Panc1 (cell line): ENCODE measurements at regions not wholly inside any gene's neighbourhood (a gene's known extent, or its start where the extent isn't known, plus 50 kb on each side); places are given as distances from the start of the nearest gene placed in this dataset.
"Not testable (repeated sequence)": the region's sequence is repeated elsewhere in the genome, so short reads cannot be mapped to it uniquely, and the experiment has no call there.

Experiments used
- ATAC-seq: fragments of 200-7000 bp; cut with Tn5 transposase; 2 replicates; pipeline ENCODE4 v1.9.1; 2020; ENCODE audit warnings: mild to moderate bottlenecking, moderate library complexity
- BruUV-seq: library from RNA; stranded (reverse); fragments of 400-500 nt; replicated peaks from 2 replicates; lab custom pipeline; 2021; lab: Mats Ljungman, UMichigan
- CTCF ChIA-PET: fragments of 300-600 bp; sonication (Branson Sonifier 250); formaldehyde crosslinking; loops from one replicate; lab custom pipeline; 2022; ENCODE audit warnings: antibody characterized with exemption; lab: Charles Lee
- POLR2A ChIA-PET: fragments of 300-600 bp; sonication (Branson Sonifier 250); formaldehyde crosslinking; loops from one replicate; lab custom pipeline; 2022; ENCODE audit warnings: antibody characterized with exemption; lab: Charles Lee
- DNase-seq: peaks from one replicate; pipeline ENCODE4 v3.0.0-alpha.2; 2010; ENCODE audit warnings: low read depth, low spot score
- H3K27ac ChIP-seq: 2 replicates; pipeline ENCODE4 v1.5.1; 2011; ENCODE audit warnings: mild to moderate bottlenecking, low read length, inconsistent platforms
- H3K27me3 ChIP-seq: fragments of 200-500 bp; sonication (Bioruptor generic); 2 replicates; pipeline ENCODE4 v1.6.0; 2014; ENCODE audit warnings: low read length, inconsistent platforms; ENCODE audit not compliant: control insufficient read depth, insufficient read depth
- H3K36me3 ChIP-seq: fragments of 200-500 bp; sonication (Bioruptor generic); 2 replicates; pipeline ENCODE4 v1.5.1; 2014; ENCODE audit warnings: inconsistent platforms, mild to moderate bottlenecking, low read length, moderate library complexity; ENCODE audit not compliant: control insufficient read depth, insufficient read depth
- H3K4me1 ChIP-seq: 2 replicates; pipeline ENCODE4 v1.5.1; 2011; ENCODE audit warnings: inconsistent platforms, mild to moderate bottlenecking, low read length, moderate library complexity; ENCODE audit not compliant: control insufficient read depth, insufficient read depth
- H3K4me3 ChIP-seq, 2 experiments: 2 replicates each; pipeline ENCODE4 v1.5.1; 2011 to 2012; ENCODE audit warnings: low read depth in 2 of 2, low read length in 2 of 2, mild to moderate bottlenecking in 2 of 2, inconsistent platforms in 1 of 2, moderate library complexity in 1 of 2
- H3K9me3 ChIP-seq: fragments of 200-500 bp; sonication (Bioruptor generic); 2 replicates; pipeline ENCODE4 v1.5.1; 2014; ENCODE audit warnings: low read depth, mild to moderate bottlenecking, inconsistent platforms, low read length, moderate library complexity; ENCODE audit not compliant: control insufficient read depth, insufficient read depth
- POLR2AphosphoS5 ChIP-seq: IDR thresholded peaks from 2 replicates; pipeline ENCODE4 v1.6.1; 2012; ENCODE audit warnings: mild to moderate bottlenecking, low read depth, low read length, moderate library complexity
- REST ChIP-seq, 2 experiments: IDR thresholded peaks; 2 replicates each; pipeline ENCODE4 v1.6.1; 2011 to 2012; ENCODE audit warnings: low read depth in 2 of 2, control low read depth in 1 of 2, low read length in 1 of 2, mild to moderate bottlenecking in 1 of 2, moderate library complexity in 1 of 2; ENCODE audit not compliant: insufficient read depth in 1 of 2
- SIN3A ChIP-seq: IDR thresholded peaks from 2 replicates; pipeline ENCODE4 v1.6.1; 2012; ENCODE audit warnings: low read depth, mild to moderate bottlenecking, low read length, moderate library complexity, borderline replicate concordance; ENCODE audit not compliant: insufficient read depth
- TCF7L2 ChIP-seq: IDR thresholded peaks from 2 replicates; pipeline ENCODE4 v1.6.1; 2011; ENCODE audit warnings: mild to moderate bottlenecking, low read depth, low read length, inconsistent platforms
- in situ Hi-C: cut with HindIII; loops from 2 replicates; pipeline ENCODE4 v1.10.0; 2016; ENCODE audit warnings: low sequenced_read_pairs, low pct_unique_long_range_greater_than_20kb
- intact Hi-C: fragments of 100-400 bp; cut with micrococcal nuclease; formaldehyde crosslinking; loops from one replicate; pipeline ENCODE4 v1.10.0; 2022; ENCODE audit not compliant: unreplicated experiment
- TF ChIP-seq, protein P1 (sequence below): fragments of 450-650 bp; IDR thresholded peaks from 2 replicates; pipeline ENCODE4 v1.5.1; 2017; ENCODE audit warnings: mild to moderate bottlenecking

DNA sequence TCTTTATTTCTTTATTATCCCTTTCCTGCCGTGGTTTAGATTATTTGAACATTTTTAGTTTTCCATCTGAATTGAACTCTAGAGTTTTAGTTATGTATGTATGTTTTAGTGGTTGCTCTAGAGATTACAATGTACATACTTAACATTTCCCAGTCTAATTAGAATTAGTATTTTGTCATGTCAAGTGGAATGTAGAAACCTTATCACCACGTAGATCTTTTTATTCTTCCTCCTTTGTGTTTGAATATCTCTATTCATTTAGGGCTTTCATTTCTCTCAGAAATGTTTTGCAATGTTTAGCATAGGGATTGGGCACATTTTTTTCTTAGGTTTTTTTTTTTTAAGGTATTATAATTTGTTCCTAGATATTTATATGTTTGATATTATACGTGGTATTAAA lies 73.1 kb upstream of the EZR start:
- DNase-seq (no peak), ATAC-seq (no peak)
- CTCF ChIA-PET, result no interaction called here
- intact Hi-C loops, result no loop called here
- Histone ChIP-seq H3K4me1 (peaks cover 5% of the 10 kb centered on the region), H3K36me3 (no peaks in the 10 kb centered on the region), H3K9me3 (no peaks in the 10 kb centered on the region), H3K4me3 (no peak overlapping the region), H3K27ac (no peak overlapping the region), H3K27me3 (no peaks in the 10 kb centered on the region)
- in situ Hi-C loops, result no loop called here
- POLR2A ChIA-PET, result no interaction called here
- no TSS peak for BruUV-seq
- no peak for TF ChIP-seq TCF7L2
- TF ChIP-seq REST (IDR thresholded peaks at IDR 0.05; ENCODE audit: insufficient read depth in 1 of 2, low read depth in 2 of 2, low read length in 1 of 2), result no peak
- TF ChIP-seq POLR2AphosphoS5, result no peak
- TF ChIP-seq, protein P1, sequence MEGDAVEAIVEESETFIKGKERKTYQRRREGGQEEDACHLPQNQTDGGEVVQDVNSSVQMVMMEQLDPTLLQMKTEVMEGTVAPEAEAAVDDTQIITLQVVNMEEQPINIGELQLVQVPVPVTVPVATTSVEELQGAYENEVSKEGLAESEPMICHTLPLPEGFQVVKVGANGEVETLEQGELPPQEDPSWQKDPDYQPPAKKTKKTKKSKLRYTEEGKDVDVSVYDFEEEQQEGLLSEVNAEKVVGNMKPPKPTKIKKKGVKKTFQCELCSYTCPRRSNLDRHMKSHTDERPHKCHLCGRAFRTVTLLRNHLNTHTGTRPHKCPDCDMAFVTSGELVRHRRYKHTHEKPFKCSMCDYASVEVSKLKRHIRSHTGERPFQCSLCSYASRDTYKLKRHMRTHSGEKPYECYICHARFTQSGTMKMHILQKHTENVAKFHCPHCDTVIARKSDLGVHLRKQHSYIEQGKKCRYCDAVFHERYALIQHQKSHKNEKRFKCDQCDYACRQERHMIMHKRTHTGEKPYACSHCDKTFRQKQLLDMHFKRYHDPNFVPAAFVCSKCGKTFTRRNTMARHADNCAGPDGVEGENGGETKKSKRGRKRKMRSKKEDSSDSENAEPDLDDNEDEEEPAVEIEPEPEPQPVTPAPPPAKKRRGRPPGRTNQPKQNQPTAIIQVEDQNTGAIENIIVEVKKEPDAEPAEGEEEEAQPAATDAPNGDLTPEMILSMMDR, result no peak
- no peak for TF ChIP-seq SIN3A

DNA sequence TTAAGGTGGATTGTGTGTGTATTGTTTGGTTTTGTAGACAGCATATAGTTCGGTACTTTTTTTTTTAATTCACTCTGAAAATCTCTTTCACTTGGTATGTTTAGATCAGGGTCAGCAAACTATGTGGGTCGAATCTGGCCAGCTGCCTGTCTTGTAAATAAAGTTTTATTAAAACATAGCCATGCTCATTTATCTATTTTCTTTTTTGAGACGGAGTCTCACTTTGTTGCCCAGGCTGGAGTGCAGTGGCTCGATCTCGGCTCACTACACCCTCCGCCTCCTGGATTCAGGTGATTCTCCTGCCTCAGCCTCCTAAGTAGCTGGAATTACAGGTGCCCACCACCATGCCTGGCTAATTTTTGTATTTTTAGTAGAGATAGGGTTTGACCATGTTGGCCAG lies 72.4 kb upstream of the EZR start:
- in situ Hi-C loops, intact Hi-C loops, H3K9me3 ChIP-seq, DNase-seq, POLR2A ChIA-PET, ATAC-seq, H3K27me3 ChIP-seq, H3K27ac ChIP-seq, H3K4me1 ChIP-seq, H3K36me3 ChIP-seq, CTCF ChIA-PET, H3K4me3 ChIP-seq, BruUV-seq: not testable (repeated sequence)

- H3K36me3 ChIP-seq, BruUV-seq, H3K4me3 ChIP-seq, H3K27ac ChIP-seq, H3K9me3 ChIP-seq, H3K27me3 ChIP-seq, CTCF ChIA-PET, intact Hi-C loops, H3K4me1 ChIP-seq, DNase-seq, ATAC-seq, in situ Hi-C loops: not testable (repeated sequence)
- POLR2A ChIA-PET, result interaction anchor here (0.6 kb wide), 1 partner anchor 12 kb away, joined by 8 read pairs; no protein-coding TSS in a partner anchor
Measured at GRCh38 chr6:158888171-158888570, 69.0 kb upstream of the EZR start.

DNA sequence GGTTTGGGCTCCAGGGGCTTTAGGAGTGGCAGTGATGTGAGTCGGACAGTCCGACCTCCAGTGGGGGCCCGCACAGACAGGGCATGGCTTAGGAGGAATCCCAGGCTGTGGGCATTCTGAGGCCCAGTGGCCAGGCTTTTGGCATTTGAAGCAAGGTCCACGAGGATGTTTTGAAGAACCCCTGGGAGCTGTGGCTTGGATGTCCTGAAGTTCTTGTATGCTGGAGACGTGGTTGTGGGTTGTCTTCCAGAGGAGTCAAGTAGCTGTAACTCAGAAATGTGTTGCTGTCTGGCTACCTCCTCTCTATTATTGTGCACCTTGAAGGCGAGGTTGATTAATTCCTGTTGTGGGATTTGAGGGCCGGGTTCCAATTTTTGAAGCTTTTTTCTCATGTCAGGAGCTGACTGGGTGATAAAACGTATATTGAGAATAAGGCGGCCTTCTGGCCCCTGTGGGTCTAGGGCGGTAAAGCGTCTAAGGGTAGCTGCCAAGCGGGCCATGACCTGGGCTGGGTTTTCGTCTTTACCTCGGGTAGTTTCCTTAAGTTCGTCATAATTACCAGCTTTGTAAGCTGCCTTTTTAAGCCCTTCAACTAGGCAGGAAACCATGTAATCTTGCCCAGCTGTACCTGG lies 67.3 kb upstream of the EZR start:
- H3K27ac ChIP-seq, CTCF ChIA-PET, intact Hi-C loops, H3K4me1 ChIP-seq, H3K36me3 ChIP-seq, ATAC-seq, H3K9me3 ChIP-seq, BruUV-seq, in situ Hi-C loops, H3K27me3 ChIP-seq, H3K4me3 ChIP-seq, POLR2A ChIA-PET, DNase-seq: not testable (repeated sequence)

DNA sequence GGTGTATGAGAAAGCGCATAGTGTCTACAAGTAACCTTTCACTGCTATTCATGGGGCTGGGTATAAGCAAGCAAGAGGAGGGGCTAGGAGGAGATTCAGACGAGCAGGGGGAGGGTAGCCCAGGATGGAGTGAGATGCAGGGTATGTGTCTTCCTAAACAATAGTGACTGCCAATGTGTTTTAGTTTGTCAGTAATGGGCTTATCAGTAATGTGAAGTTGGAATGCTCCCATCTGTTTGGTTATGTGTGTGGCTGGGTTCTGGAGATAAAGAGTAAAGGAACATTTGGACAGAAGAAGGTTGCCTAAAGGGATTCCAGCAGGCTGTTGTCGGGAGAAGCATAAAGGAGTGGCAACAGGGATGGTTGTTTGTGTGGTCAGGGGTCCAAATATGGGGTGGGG lies 62.7 kb upstream of the EZR start:
- H3K9me3 ChIP-seq, DNase-seq, BruUV-seq, H3K27ac ChIP-seq, CTCF ChIA-PET, H3K27me3 ChIP-seq, H3K4me1 ChIP-seq, intact Hi-C loops, H3K4me3 ChIP-seq, POLR2A ChIA-PET, H3K36me3 ChIP-seq, in situ Hi-C loops, ATAC-seq: not testable (repeated sequence)
